ENCODE measurements at regions not wholly inside any gene's neighbourhood (a gene's known extent, or its start where the extent isn't known, plus 50 kb on each side); places are given as distances from the start of the nearest gene placed in this dataset.

DNA sequence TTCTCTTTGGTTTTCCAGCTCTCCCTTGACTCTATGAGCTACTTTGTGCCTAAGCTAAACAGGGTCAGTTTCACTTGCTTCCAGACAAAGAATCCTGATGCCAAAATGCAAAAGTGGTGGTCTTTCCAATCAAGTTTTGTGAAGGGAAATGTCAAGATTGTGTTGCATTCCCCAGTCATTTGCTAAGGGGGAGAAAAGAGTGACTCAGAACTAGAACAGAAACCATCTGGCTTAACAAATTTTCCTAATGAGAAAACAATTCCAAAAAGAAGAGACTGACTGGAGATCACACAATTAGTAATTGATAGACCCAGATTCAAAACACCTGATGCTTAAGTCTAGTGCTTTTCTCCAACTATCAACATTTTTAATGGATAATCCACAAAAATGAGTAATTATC is 235.1 kb upstream of the DIO2 start:
- TF ChIP-seq POLR2A (IDR thresholded peaks at IDR 0.05) = no peak
- TF ChIP-seq, protein P1, sequence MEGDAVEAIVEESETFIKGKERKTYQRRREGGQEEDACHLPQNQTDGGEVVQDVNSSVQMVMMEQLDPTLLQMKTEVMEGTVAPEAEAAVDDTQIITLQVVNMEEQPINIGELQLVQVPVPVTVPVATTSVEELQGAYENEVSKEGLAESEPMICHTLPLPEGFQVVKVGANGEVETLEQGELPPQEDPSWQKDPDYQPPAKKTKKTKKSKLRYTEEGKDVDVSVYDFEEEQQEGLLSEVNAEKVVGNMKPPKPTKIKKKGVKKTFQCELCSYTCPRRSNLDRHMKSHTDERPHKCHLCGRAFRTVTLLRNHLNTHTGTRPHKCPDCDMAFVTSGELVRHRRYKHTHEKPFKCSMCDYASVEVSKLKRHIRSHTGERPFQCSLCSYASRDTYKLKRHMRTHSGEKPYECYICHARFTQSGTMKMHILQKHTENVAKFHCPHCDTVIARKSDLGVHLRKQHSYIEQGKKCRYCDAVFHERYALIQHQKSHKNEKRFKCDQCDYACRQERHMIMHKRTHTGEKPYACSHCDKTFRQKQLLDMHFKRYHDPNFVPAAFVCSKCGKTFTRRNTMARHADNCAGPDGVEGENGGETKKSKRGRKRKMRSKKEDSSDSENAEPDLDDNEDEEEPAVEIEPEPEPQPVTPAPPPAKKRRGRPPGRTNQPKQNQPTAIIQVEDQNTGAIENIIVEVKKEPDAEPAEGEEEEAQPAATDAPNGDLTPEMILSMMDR (IDR thresholded peaks at IDR 0.05) = no peak
- no peak for TF ChIP-seq POLR2AphosphoS5 (IDR thresholded peaks at IDR 0.05)
- no peak for TF ChIP-seq EP300 (IDR thresholded peaks at IDR 0.05)
